ENCODE measurements at regions not wholly inside any gene's neighbourhood (a gene's known extent, or its start where the extent isn't known, plus 50 kb on each side); places are given as distances from the start of the nearest gene placed in this dataset.

DNA sequence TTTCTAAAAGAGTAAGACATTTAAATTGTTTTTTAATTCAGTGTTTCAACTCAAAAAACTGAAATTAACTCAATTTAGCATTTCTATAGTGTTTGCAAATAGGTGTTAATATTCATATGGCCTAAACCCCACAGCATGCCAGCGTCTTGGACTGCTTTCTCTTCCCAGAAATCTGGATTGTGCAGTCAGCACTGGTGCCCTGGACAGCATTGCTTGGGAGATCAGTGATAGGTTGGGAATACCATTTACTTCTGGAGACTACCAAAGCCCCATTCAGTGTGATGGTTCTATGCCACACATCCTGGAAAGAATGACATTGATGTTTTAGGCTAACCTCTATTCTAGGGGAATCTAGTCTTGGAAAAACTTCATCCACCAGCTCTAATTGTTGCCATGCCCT is 455.0 kb upstream of the KLHL29 start:
- ChIA-PET POLR2A (no interaction called here), CTCF (ENCODE audit: low intra/inter-chr PET ratio, low total read pairs) (no interaction called here)
- Histone ChIP-seq H3K4me3 (replicated peaks in 1 of 3; ENCODE audit: insufficient read depth in 1 of 3, low read depth in 2 of 3, low read length in 3 of 3) (no peak overlapping the region), H3K27me3 (ENCODE audit: control insufficient read depth in 1 of 2, insufficient read depth in 2 of 2, low read length in 2 of 2) (no peaks in the 10 kb centered on the region), H3K36me3 (replicated peaks in 1 of 2; ENCODE audit: control insufficient read depth in 1 of 2, insufficient read depth in 2 of 2, low read length in 2 of 2) (no peaks in the 10 kb centered on the region), H3K79me2 (ENCODE audit: insufficient read depth, low read length) (no peaks in the 10 kb centered on the region), H2AFZ (ENCODE audit: low read length) (no peak overlapping the region), H4K20me1 (ENCODE audit: insufficient read depth, low read length) (no peaks in the 10 kb centered on the region), H3K4me1 (ENCODE audit: insufficient read depth, low read length) (no peaks in the 10 kb centered on the region), H3K9ac (ENCODE audit: insufficient read depth, low read depth, low read length) (no peak overlapping the region), H3K27ac (ENCODE audit: extremely low read length, insufficient read depth, low read length) (no peak overlapping the region), H3K9me3 (ENCODE audit: low read length) (peaks cover 24% of the 10 kb centered on the region; the same call in 1 of the 2 replicates), H3K4me2 (ENCODE audit: low read depth, low read length) (no peak overlapping the region)
- DNase-seq (ENCODE audit: low spot score) (no peak), ATAC-seq (no peak), FAIRE-seq (no peak)
- WGBS (ENCODE audit: low lambda C conversion rate), result 0% methylated on average over 1 of the region's 1 CpG
- no TSS peak for BruUV-seq (replicated peaks)
- in situ Hi-C loops (cut with HindIII; ENCODE audit: extremely low pct_ligation_motif_present, low pct_unique_long_range_greater_than_20kb) (no loop called here), intact Hi-C loops (cut with micrococcal nuclease; ENCODE audit: unreplicated experiment) (no loop called here)
- TF ChIP-seq NR1H2 (CRISPR knock-in tag; IDR thresholded peaks at IDR 0.05; ENCODE audit: borderline replicate concordance, low read depth) (no peak), REST (IDR thresholded peaks at IDR 0.05; ENCODE audit: borderline replicate concordance in 1 of 2, low read depth in 1 of 2, low read length in 2 of 2) (peak in 1 of 2 experiments; percentile 56; a peak in 1 of 4 replicates), ZSCAN31 (CRISPR knock-in tag; IDR thresholded peaks at IDR 0.05; ENCODE audit: low read depth) (no peak), NRL (CRISPR knock-in tag; IDR thresholded peaks at IDR 0.05; ENCODE audit: borderline replicate concordance) (no peak)
- TF ChIP-seq, protein P1, sequence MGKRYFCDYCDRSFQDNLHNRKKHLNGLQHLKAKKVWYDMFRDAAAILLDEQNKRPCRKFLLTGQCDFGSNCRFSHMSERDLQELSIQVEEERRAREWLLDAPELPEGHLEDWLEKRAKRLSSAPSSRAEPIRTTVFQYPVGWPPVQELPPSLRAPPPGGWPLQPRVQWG (CRISPR knock-in tag; IDR thresholded peaks at IDR 0.05; ENCODE audit: borderline replicate concordance, low read depth), result no peak

Measured in HepG2 (cell line).